GM12892 (cell line): ENCODE measurements at regions not wholly inside any gene's neighbourhood (a gene's known extent, or its start where the extent isn't known, plus 50 kb on each side); places are given as distances from the start of the nearest gene placed in this dataset.

ENCODE experiments used
- POLR2A ChIP-seq: IDR thresholded peaks from 2 replicates; pipeline ENCODE4 v1.6.1; 2011; ENCODE audit warnings: low read depth, low read length, control low read depth
- POLR2AphosphoS5 ChIP-seq: IDR thresholded peaks from 2 replicates; pipeline ENCODE4 v1.6.1; 2011; ENCODE audit warnings: low read depth, low read length, control low read depth
- TAF1 ChIP-seq: IDR thresholded peaks from 2 replicates; pipeline ENCODE4 v1.6.1; 2011; ENCODE audit warnings: low read depth, mild to moderate bottlenecking, control low read depth, low read length, borderline replicate concordance

- TF ChIP-seq POLR2A (no peak), POLR2AphosphoS5 (no peak), TAF1 (no peak)
These were observed 290.3 kb upstream of the ONECUT1 start for GRCh38 chr15:53080484-53080883.
